Suprapubic skin (tissue), 4 donors: ENCODE measurements at regions not wholly inside any gene's neighbourhood (a gene's known extent, or its start where the extent isn't known, plus 50 kb on each side); places are given as distances from the start of the nearest gene placed in this dataset.

Experiments used
- DNase-seq, 2 donors: peaks; one replicate each; pipeline ENCODE4 v3.0.0-alpha.2; 2019; ENCODE audit warnings: low spot score in 2 of 2
- H3K27ac ChIP-seq: fragments of 200-600 bp; sonication (generic); one replicate; pipeline ENCODE4 v1.5.1; 2019
- H3K27me3 ChIP-seq: fragments of 200-600 bp; sonication (generic); one replicate; pipeline ENCODE4 v1.5.1; 2019
- H3K36me3 ChIP-seq: fragments of 200-600 bp; sonication (generic); one replicate; pipeline ENCODE4 v1.5.1; 2019
- H3K4me1 ChIP-seq: fragments of 200-600 bp; sonication (generic); one replicate; pipeline ENCODE4 v1.5.1; 2019
- H3K4me3 ChIP-seq: fragments of 200-600 bp; sonication (generic); one replicate; pipeline ENCODE4 v1.5.1; 2019; ENCODE audit warnings: mild to moderate bottlenecking
- H3K9me3 ChIP-seq: fragments of 200-600 bp; sonication (generic); one replicate; pipeline ENCODE4 v1.5.1; 2019
- CTCF ChIP-seq, 2 donors: fragments of 200-600 bp in 1 of 2; fragments of 450-650 bp in 1 of 2; sonication (generic) in 1 of 2; IDR thresholded peaks; one replicate each; pipeline ENCODE4 v1.5.1; 2016 to 2019; ENCODE audit warnings: antibody characterized with exemption in 2 of 2, mild to moderate bottlenecking in 1 of 2, moderate library complexity in 1 of 2
- EP300 ChIP-seq: sonication (generic); formaldehyde crosslinking; IDR thresholded peaks from one replicate; pipeline ENCODE4 v1.6.1; 2017; ENCODE audit warnings: antibody characterized with exemption
- POLR2A ChIP-seq, 2 donors: fragments of 450-650 bp; IDR thresholded peaks; one replicate each; pipeline ENCODE4 v1.6.1; 2017; ENCODE audit warnings: antibody characterized with exemption in 2 of 2, mild to moderate bottlenecking in 2 of 2, moderate library complexity in 2 of 2
- POLR2AphosphoS5 ChIP-seq, 3 donors: sonication (generic); formaldehyde crosslinking; IDR thresholded peaks; one replicate each; pipeline ENCODE4 v1.6.1; 2017; ENCODE audit warnings: antibody characterized with exemption in 3 of 3
- WGBS: methylation state at CpG from one replicate; pipeline ENCODE4 v1.1.5; 2018; 5-methylcytosine and 5-hydroxymethylcytosine counted together

GRCh38 chr15:60228101-60228500 lies 169.7 kb downstream of the ANXA2 start:
- no peaks in the 10 kb centered on the region for H3K36me3 ChIP-seq
- 60% methylated on average over 3 of the region's 3 CpGs for WGBS
- H3K4me1 ChIP-seq: no peaks in the 10 kb centered on the region
- no peak for TF ChIP-seq POLR2AphosphoS5 (IDR thresholded peaks at IDR 0.05)
- TF ChIP-seq CTCF (IDR thresholded peaks at IDR 0.05): no peak
- TF ChIP-seq POLR2A (IDR thresholded peaks at IDR 0.05): no peak
- no peak for TF ChIP-seq EP300
- no peak for DNase-seq
- H3K27me3 ChIP-seq: peaks cover 13% of the 10 kb centered on the region
- H3K4me3 ChIP-seq: no peak overlapping the region
- no peak overlapping the region for H3K27ac ChIP-seq
- no peaks in the 10 kb centered on the region for H3K9me3 ChIP-seq

DNA sequence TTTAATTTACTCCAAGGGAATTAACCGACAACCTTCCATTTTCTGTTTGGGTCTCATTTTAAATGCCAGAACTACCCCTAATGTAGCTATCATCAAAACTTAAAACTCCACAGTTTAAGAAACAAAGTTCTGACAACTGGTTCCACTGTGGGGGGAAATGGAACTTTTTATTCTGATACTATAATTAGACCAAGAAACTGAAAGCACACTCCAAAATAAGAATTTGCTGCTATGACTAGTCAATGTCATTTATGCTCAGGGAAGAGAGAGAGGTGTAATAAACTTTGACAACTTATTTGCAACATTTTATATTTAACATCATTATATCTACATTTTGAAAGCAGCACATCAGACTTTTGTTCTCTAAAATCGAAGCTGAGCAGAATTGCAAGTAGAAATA lies 169.2 kb downstream of the ANXA2 start:
- no peak overlapping the region for H3K27ac ChIP-seq
- WGBS: 85% methylated on average over 2 of the region's 2 CpGs
- H3K36me3 ChIP-seq: no peaks in the 10 kb centered on the region
- H3K27me3 ChIP-seq: peaks cover 13% of the 10 kb centered on the region
- H3K9me3 ChIP-seq: no peaks in the 10 kb centered on the region
- TF ChIP-seq EP300: no peak
- no peak for TF ChIP-seq CTCF (IDR thresholded peaks at IDR 0.05)
- no peak for TF ChIP-seq POLR2AphosphoS5 (IDR thresholded peaks at IDR 0.05)
- no peak for TF ChIP-seq POLR2A (IDR thresholded peaks at IDR 0.05)
- no peaks in the 10 kb centered on the region for H3K4me1 ChIP-seq
- no peak for DNase-seq
- no peak overlapping the region for H3K4me3 ChIP-seq

DNA sequence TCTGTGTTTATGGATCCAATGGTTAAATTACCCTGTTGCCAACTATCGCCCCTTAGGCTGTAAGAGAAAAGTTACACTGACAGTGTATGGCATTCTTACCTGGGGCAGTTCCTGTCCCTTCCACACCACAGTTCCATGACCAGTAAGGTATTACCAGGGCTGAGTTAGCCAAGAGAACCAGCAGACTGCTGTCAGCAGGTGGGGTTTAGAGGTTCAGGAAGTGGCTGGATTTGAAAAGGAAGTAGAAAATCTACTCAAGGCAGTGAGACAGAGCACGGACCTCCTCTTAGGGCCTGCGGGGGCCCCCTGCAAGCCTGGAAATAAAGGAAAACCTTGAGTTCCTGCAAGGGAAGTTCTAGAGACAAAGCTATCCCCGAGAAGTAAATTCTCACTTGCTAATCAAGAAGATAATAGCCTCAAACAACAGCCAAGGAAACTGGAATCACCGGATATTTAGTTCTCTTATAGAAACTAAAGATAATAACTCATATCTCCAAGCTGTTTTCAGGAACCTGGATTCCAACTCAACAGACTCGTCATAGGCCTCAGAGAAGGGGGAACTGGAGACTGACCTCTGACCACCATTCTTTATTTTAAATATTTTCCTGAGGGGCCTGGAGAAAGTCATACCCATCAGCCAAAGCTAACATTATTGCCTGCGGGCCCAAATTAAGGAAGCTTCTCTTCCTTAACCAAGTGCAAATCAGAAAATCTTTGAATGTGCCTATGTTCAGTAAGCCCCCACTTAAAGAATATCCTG lies 161.7 kb downstream of the ANXA2 start:
- whole genome bisulfite sequencing: 69% methylated on average over 7 of the region's 7 CpGs
- Histone ChIP-seq H3K36me3 (no peaks in the 10 kb centered on the region), H3K9me3 (no peaks in the 10 kb centered on the region), H3K27me3 (peaks cover 17% of the 10 kb centered on the region), H3K27ac (no peak overlapping the region), H3K4me1 (no peaks in the 10 kb centered on the region), H3K4me3 (no peak overlapping the region)
- TF ChIP-seq POLR2AphosphoS5 (IDR thresholded peaks at IDR 0.05) (no peak), EP300 (no peak), POLR2A (IDR thresholded peaks at IDR 0.05) (no peak), CTCF (IDR thresholded peaks at IDR 0.05) (no peak)
- DNase-seq: no peak

DNA sequence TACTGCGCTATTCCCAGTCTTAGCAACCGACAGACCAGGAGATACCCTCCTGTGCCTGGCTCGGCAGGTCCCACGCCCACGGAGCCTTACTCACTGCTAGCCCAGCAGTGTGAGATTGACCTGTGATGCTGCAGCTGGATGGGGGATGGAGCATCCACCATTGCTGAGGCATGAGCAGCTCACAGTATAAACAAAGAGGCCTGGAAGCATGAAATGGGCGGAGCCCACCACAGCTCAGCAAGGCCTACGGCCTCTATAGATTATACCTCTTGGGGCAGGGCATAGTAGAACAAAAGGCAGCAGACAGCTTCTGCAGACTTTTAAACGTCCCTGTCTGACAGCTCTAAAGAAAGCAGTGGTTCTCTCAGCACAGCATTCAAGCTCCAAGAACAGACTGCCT lies 160.3 kb downstream of the ANXA2 start:
- WGBS: 74% methylated on average over 6 of the region's 8 CpGs
- no peak for DNase-seq
- Histone ChIP-seq H3K27me3 (peaks cover 14% of the 10 kb centered on the region), H3K4me1 (no peaks in the 10 kb centered on the region), H3K36me3 (no peaks in the 10 kb centered on the region), H3K4me3 (no peak overlapping the region), H3K27ac (no peak overlapping the region), H3K9me3 (no peaks in the 10 kb centered on the region)
- TF ChIP-seq POLR2AphosphoS5 (IDR thresholded peaks at IDR 0.05) (no peak), POLR2A (IDR thresholded peaks at IDR 0.05) (no peak), EP300 (no peak), CTCF (IDR thresholded peaks at IDR 0.05) (no peak)

DNA sequence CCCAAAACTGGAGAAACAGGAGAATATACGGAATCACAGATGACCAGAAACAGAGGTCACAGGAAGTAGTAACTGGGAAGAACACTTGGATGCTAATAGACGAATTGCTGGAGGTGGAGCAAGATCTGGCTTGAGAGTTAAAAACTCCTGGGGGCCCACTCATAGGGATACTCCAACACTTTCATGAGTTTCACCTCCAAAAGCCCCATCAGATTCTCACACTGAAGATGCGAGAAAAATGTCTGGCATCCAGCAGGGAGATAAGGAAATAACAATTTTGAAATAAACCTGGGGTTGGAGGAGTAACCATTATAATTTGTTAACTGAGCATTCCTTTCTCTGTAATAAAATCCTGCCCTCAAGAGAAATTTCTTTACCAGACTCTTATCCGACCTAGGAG lies 154.0 kb downstream of the ANXA2 start:
- no peak overlapping the region for H3K4me3 ChIP-seq
- H3K9me3 ChIP-seq: no peaks in the 10 kb centered on the region
- H3K4me1 ChIP-seq: no peaks in the 10 kb centered on the region
- H3K27ac ChIP-seq: no peak overlapping the region
- TF ChIP-seq POLR2A (IDR thresholded peaks at IDR 0.05) (no peak), POLR2AphosphoS5 (IDR thresholded peaks at IDR 0.05) (no peak), EP300 (no peak), CTCF (IDR thresholded peaks at IDR 0.05) (no peak)
- H3K36me3 ChIP-seq: no peaks in the 10 kb centered on the region
- 54% methylated on average over 4 of the region's 4 CpGs for WGBS
- H3K27me3 ChIP-seq: peaks cover 9% of the 10 kb centered on the region
- no peak for DNase-seq
